ENCODE measurements at regions not wholly inside any gene's neighbourhood (a gene's known extent, or its start where the extent isn't known, plus 50 kb on each side); places are given as distances from the start of the nearest gene placed in this dataset.
"Not testable (repeated sequence)": the region's sequence is repeated elsewhere in the genome, so short reads cannot be mapped to it uniquely, and the experiment has no call there.

- Histone ChIP-seq H3K9me3 (peaks cover 0 to 17% (median 0%) of the 10 kb centered on the region in 12 donors), H3K4me3 (no peak overlapping the region), H3K36me3 (no peaks in the 10 kb centered on the region), H3K27ac (no peak overlapping the region), H3K4me1 (peaks cover 0 to 5% (median 0%) of the 10 kb centered on the region in 12 donors), H3K27me3 (no peaks in the 10 kb centered on the region)
- WGBS, 4 donors = 59 to 79% (median 69%) methylated on average over 2 of the region's 2 CpGs
- TF ChIP-seq, protein P1, sequence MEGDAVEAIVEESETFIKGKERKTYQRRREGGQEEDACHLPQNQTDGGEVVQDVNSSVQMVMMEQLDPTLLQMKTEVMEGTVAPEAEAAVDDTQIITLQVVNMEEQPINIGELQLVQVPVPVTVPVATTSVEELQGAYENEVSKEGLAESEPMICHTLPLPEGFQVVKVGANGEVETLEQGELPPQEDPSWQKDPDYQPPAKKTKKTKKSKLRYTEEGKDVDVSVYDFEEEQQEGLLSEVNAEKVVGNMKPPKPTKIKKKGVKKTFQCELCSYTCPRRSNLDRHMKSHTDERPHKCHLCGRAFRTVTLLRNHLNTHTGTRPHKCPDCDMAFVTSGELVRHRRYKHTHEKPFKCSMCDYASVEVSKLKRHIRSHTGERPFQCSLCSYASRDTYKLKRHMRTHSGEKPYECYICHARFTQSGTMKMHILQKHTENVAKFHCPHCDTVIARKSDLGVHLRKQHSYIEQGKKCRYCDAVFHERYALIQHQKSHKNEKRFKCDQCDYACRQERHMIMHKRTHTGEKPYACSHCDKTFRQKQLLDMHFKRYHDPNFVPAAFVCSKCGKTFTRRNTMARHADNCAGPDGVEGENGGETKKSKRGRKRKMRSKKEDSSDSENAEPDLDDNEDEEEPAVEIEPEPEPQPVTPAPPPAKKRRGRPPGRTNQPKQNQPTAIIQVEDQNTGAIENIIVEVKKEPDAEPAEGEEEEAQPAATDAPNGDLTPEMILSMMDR (IDR thresholded peaks at IDR 0.05) = no peak
- TF ChIP-seq POLR2A (IDR thresholded peaks at IDR 0.05) = no peak
- ATAC-seq (no peak), DNase-seq (no peak)
- intact Hi-C loops (cut with DNase I) = no loop called here
These were observed 503.0 kb upstream of the ZNF608 start for GRCh38 chr5:125249400-125249799.

- no peak for TF ChIP-seq POLR2A (IDR thresholded peaks at IDR 0.05)
- TF ChIP-seq, protein P1 (IDR thresholded peaks at IDR 0.05) = no peak
- Histone ChIP-seq H3K4me1 (peaks cover 0 to 5% (median 0%) of the 10 kb centered on the region in 12 donors), H3K9me3 (peaks cover 0 to 25% (median 0%) of the 10 kb centered on the region in 12 donors), H3K27ac (no peak overlapping the region), H3K36me3 (no peaks in the 10 kb centered on the region), H3K4me3 (no peak overlapping the region), H3K27me3 (no peaks in the 10 kb centered on the region)
- DNase-seq (no peak), ATAC-seq (no peak)
- intact Hi-C loops (cut with DNase I) = no loop called here
These were observed 505.3 kb upstream of the ZNF608 start for GRCh38 chr5:125251703-125252102.

DNA sequence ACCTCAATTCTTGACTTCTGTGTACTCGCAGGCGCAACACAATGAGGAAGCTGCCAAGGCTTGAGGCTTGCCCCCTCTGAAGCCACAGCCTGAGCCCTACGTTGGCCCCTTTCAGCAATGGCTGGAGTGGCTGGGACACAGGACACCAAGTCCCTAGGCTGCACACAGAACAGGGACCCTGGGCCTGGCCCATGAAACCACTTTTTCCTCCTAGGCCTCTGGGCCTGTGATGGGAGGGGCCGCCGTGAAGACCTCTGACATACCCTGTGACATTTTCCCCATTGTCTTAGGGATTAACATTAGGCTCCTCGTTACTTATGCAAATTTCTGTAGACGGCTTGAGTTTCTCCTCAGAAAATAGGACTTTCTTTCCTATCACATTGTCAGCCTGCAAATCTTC lies 507.2 kb upstream of the ZNF608 start:
- H3K4me3 ChIP-seq; H3K27me3 ChIP-seq; ATAC-seq; H3K27ac ChIP-seq; H3K36me3 ChIP-seq; intact Hi-C loops (cut with DNase I); DNase-seq: not testable (repeated sequence)
- WGBS, 4 donors = 91 to 99% (median 98%) methylated on average over 6 to 7 of the region's 7 CpGs
- Histone ChIP-seq H3K9me3 (peaks cover 0 to 17% (median 0%) of the 10 kb centered on the region in 12 donors), H3K4me1 (peaks cover 0 to 17% (median 0%) of the 10 kb centered on the region in 12 donors)

GRCh38 chr5:125254267-125254666 lies 507.8 kb upstream of the ZNF608 start:
- Histone ChIP-seq H3K4me1 (peaks cover 0 to 17% (median 0%) of the 10 kb centered on the region in 12 donors), H3K9me3 (peaks cover 0 to 17% (median 0%) of the 10 kb centered on the region in 12 donors), H3K27ac (no peak overlapping the region), H3K36me3 (no peaks in the 10 kb centered on the region), H3K4me3 (no peak overlapping the region), H3K27me3 (no peaks in the 10 kb centered on the region)
- no peak for DNase-seq
- no peak for ATAC-seq
- TF ChIP-seq, protein P1 (IDR thresholded peaks at IDR 0.05) = no peak
- 63 to 96% (median 71%) methylated on average over 3 of the region's 3 CpGs for WGBS, 4 donors
- intact Hi-C loops (cut with DNase I) = no loop called here

DNA sequence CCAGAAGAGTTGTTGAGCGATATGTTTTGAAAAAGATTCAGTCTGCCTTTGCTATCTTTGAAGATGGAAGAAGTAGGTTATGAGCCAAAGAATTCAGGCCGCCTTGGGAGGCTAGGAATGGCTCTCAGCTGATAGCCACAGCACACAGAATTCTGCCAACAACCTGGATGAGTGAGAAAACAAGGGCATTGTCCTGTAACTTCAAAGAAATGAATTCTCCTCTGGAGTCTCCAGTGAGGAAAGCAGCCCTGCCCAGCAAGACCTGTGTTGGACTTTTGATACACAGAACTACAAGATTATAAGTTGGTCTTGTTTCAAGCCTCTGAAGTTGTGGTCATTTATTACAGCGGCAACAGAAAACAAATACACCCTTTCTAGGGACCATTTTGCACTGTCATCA lies 509.9 kb upstream of the ZNF608 start:
- peak overlapping the region in 4 of 12 donors; percentile 52 to 82 (median 68) for H3K27ac ChIP-seq
- 59 to 76% (median 75%) methylated on average over 3 of the region's 3 CpGs for WGBS, 4 donors
- H3K36me3 ChIP-seq = no peaks in the 10 kb centered on the region
- intact Hi-C loops (cut with DNase I) = no loop called here
- peaks cover 0 to 17% (median 0%) of the 10 kb centered on the region in 12 donors for H3K4me1 ChIP-seq
- H3K27me3 ChIP-seq = no peaks in the 10 kb centered on the region
- ATAC-seq (no peak), DNase-seq (no peak)
- TF ChIP-seq POLR2A (IDR thresholded peaks at IDR 0.05) = no peak
- TF ChIP-seq, protein P1 (IDR thresholded peaks at IDR 0.05) = no peak
- H3K9me3 ChIP-seq = peaks cover 0 to 20% (median 1%) of the 10 kb centered on the region in 12 donors
- H3K4me3 ChIP-seq = peak overlapping the region in 1 of 12 donors; percentile 27
